CD8-positive, alpha-beta memory T cell (primary cell): ENCODE measurements at regions not wholly inside any gene's neighbourhood (a gene's known extent, or its start where the extent isn't known, plus 50 kb on each side); places are given as distances from the start of the nearest gene placed in this dataset.

Experiments used
- CTCF ChIA-PET: fragments of 350-600 bp; sonication (Branson Sonifier 250); formaldehyde crosslinking; loops from one replicate; lab custom pipeline; 2021; ENCODE audit warnings: antibody characterized with exemption; lab: Charles Lee
- POLR2A ChIA-PET: fragments of 350-600 bp; sonication (Branson Sonifier 250); formaldehyde crosslinking; loops from one replicate; lab custom pipeline; 2021; ENCODE audit warnings: antibody characterized with exemption; lab: Charles Lee
- DNase-seq, 5 donors: peaks; one replicate each; pipeline versions ENCODE4 v3.0.0 to v3.0.0-alpha.2; 2020 to 2022; ENCODE audit warnings: mixed read lengths in 1 of 5
- H3K27ac ChIP-seq: one replicate; pipeline ENCODE4 v1.7.0; 2013; ENCODE audit warnings: low read depth, mild to moderate bottlenecking, low read length, moderate library complexity
- H3K27me3 ChIP-seq: 2 replicates; pipeline ENCODE4 v1.7.0; 2013; ENCODE audit warnings: low read length, mild to moderate bottlenecking; ENCODE audit not compliant: insufficient read depth, poor library complexity, severe bottlenecking
- H3K36me3 ChIP-seq: 2 replicates; pipeline ENCODE4 v1.7.0; 2013; ENCODE audit warnings: mild to moderate bottlenecking, low read length, moderate library complexity; ENCODE audit not compliant: insufficient read depth
- H3K4me1 ChIP-seq: 2 replicates; pipeline ENCODE4 v1.7.0; 2013; ENCODE audit warnings: mild to moderate bottlenecking, low read length, moderate library complexity; ENCODE audit not compliant: insufficient read depth
- H3K4me3 ChIP-seq: 2 replicates; pipeline ENCODE4 v1.7.0; 2013; ENCODE audit warnings: mild to moderate bottlenecking, low read length
- H3K9me3 ChIP-seq: 2 replicates; pipeline ENCODE4 v1.7.0; 2013; ENCODE audit warnings: mild to moderate bottlenecking, low read length
- H3K27ac Mint-ChIP-seq, 8 donors: one replicate each; pipeline ENCODE4 v1.8.0; 2020 to 2021; ENCODE audit warnings: mixed read lengths in 8 of 8, mild to moderate bottlenecking in 6 of 8, inconsistent platforms in 3 of 8, moderate library complexity in 3 of 8
- H3K27me3 Mint-ChIP-seq, 2 donors: one replicate each; pipeline ENCODE4 v1.8.0; 2020 to 2021; ENCODE audit warnings: mixed read lengths in 2 of 2, mild to moderate bottlenecking in 1 of 2, moderate library complexity in 1 of 2
- H3K36me3 Mint-ChIP-seq, 3 donors: one replicate each; pipeline ENCODE4 v1.8.0; 2020 to 2021; ENCODE audit warnings: mixed read lengths in 3 of 3, inconsistent platforms in 1 of 3, mild to moderate bottlenecking in 1 of 3
- H3K4me1 Mint-ChIP-seq, 3 donors: one replicate each; pipeline ENCODE4 v1.8.0; 2020 to 2021; ENCODE audit warnings: mixed read lengths in 3 of 3, inconsistent platforms in 1 of 3, mild to moderate bottlenecking in 1 of 3
- H3K4me3 Mint-ChIP-seq, 7 donors: one replicate each; pipeline ENCODE4 v1.8.0; 2020 to 2021; ENCODE audit warnings: mixed read lengths in 7 of 7, mild to moderate bottlenecking in 6 of 7, moderate library complexity in 4 of 7, inconsistent platforms in 2 of 7
- H3K9me3 Mint-ChIP-seq, 5 donors: one replicate each; pipeline ENCODE4 v1.8.0; 2020 to 2022; ENCODE audit warnings: mixed read lengths in 5 of 5, mild to moderate bottlenecking in 3 of 5, moderate library complexity in 2 of 5, inconsistent platforms in 1 of 5

DNA sequence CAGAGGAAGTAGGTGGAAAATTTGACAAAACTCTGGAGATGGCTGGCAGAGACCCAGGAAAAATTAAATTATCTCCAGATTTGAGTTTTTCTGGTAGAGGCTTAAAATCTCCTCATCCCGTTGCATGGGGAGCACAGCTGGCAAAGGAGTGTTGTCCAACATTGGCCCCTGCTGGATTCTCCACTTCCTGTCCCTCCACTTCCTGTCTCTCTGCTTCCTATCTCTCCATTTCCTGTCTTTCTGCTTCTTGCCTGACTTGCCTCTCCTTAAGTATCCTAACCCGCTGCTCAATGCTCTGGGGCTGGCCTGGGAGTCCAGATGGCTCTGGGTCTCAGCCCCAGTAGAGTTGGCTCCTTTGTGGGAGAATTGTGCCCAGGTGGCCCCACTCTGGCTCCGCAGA, 65.8 kb upstream of the EMX2 start:
- ChIA-PET POLR2A (no interaction called here), CTCF (interaction anchor here (2.1 kb wide), 1 partner anchor 260 kb away, joined by 9 read pairs; no protein-coding TSS in a partner anchor)
- peaks cover 30 to 32% of the 10 kb centered on the region in 2 donors for H3K27me3 Mint-ChIP-seq
- H3K4me1 ChIP-seq: no peaks in the 10 kb centered on the region
- H3K4me1 Mint-ChIP-seq: no peaks in the 10 kb centered on the region
- H3K27me3 ChIP-seq: no peaks in the 10 kb centered on the region
- DNase-seq: no peak
- H3K27ac ChIP-seq: no peak overlapping the region
- H3K36me3 Mint-ChIP-seq: no peaks in the 10 kb centered on the region
- no peak overlapping the region for H3K27ac Mint-ChIP-seq
- H3K36me3 ChIP-seq: no peaks in the 10 kb centered on the region
- peaks cover 0 to 2% (median 0%) of the 10 kb centered on the region in 5 donors for H3K9me3 Mint-ChIP-seq
- no peak overlapping the region for H3K4me3 ChIP-seq
- H3K9me3 ChIP-seq: no peaks in the 10 kb centered on the region
- no peak overlapping the region for H3K4me3 Mint-ChIP-seq

- Mint-ChIP-seq H3K36me3 (no peaks in the 10 kb centered on the region), H3K27me3 (peaks cover 28 to 35% of the 10 kb centered on the region in 2 donors)
Measured at GRCh38 chr10:117476281-117476680, 66.3 kb upstream of the EMX2 start.

DNA sequence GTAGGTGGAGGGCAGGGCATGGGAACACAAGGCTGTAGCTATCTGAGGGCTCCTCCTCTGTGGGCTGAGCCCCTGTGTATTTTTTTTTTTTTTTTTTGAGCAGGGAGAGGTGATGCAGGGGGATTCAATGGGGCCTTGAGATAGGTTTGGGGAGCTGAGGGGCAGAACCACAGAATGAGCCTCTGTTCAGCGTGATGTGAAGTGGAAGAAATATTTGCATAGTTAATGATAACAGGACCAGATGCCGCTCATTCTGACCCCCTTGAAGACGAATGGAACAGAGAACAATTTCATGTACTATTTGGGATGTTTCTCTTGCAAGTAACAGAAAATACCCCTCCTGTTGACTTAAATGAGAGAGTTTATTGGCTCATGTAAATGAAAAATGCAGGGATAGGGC, 69.7 kb upstream of the EMX2 start:
- POLR2A ChIA-PET: no interaction called here
- Mint-ChIP-seq H3K4me3 (no peak overlapping the region), H3K36me3 (no peaks in the 10 kb centered on the region), H3K4me1 (no peaks in the 10 kb centered on the region), H3K27ac (no peak overlapping the region), H3K27me3 (peaks cover 18 to 26% of the 10 kb centered on the region in 2 donors), H3K9me3 (peaks cover 0 to 2% (median 0%) of the 10 kb centered on the region in 5 donors)
- H3K36me3 ChIP-seq: no peaks in the 10 kb centered on the region
- no peaks in the 10 kb centered on the region for H3K4me1 ChIP-seq
- DNase-seq: no peak
- no peaks in the 10 kb centered on the region for H3K9me3 ChIP-seq
- no peak overlapping the region for H3K4me3 ChIP-seq
- H3K27me3 ChIP-seq: no peaks in the 10 kb centered on the region
- H3K27ac ChIP-seq: no peak overlapping the region
- CTCF ChIA-PET: no interaction called here

More at GRCh38 chr10:117476281-117476680, 66.3 kb upstream of the EMX2 start:
- no peak overlapping the region for H3K4me3 ChIP-seq
- H3K36me3 ChIP-seq: no peaks in the 10 kb centered on the region
- H3K27ac ChIP-seq: no peak overlapping the region
- Mint-ChIP-seq H3K27ac (no peak overlapping the region), H3K9me3 (peaks cover 0 to 2% (median 0%) of the 10 kb centered on the region in 5 donors), H3K4me1 (no peaks in the 10 kb centered on the region), H3K4me3 (no peak overlapping the region)
- H3K27me3 ChIP-seq: no peaks in the 10 kb centered on the region
- POLR2A ChIA-PET: no interaction called here
- no peak for DNase-seq
- CTCF ChIA-PET: no interaction called here
- no peaks in the 10 kb centered on the region for H3K4me1 ChIP-seq
- H3K9me3 ChIP-seq: no peaks in the 10 kb centered on the region

- H3K27me3 Mint-ChIP-seq: peaks cover 11 to 16% of the 10 kb centered on the region in 2 donors
- Histone ChIP-seq H3K36me3 (no peaks in the 10 kb centered on the region), H3K4me1 (no peaks in the 10 kb centered on the region), H3K27ac (no peak overlapping the region), H3K27me3 (no peaks in the 10 kb centered on the region), H3K9me3 (no peaks in the 10 kb centered on the region), H3K4me3 (no peak overlapping the region)
- CTCF ChIA-PET: no interaction called here
- DNase-seq: no peak
- POLR2A ChIA-PET: no interaction called here
- peaks cover 0 to 2% (median 0%) of the 10 kb centered on the region in 5 donors for H3K9me3 Mint-ChIP-seq
- no peaks in the 10 kb centered on the region for H3K36me3 Mint-ChIP-seq
- no peak overlapping the region for H3K27ac Mint-ChIP-seq
- no peaks in the 10 kb centered on the region for H3K4me1 Mint-ChIP-seq
- H3K4me3 Mint-ChIP-seq: no peak overlapping the region
Measured at GRCh38 chr10:117471344-117471874, 71.1 kb upstream of the EMX2 start.

- Mint-ChIP-seq H3K4me1 (no peaks in the 10 kb centered on the region), H3K27ac (no peak overlapping the region), H3K9me3 (peaks cover 0 to 2% (median 0%) of the 10 kb centered on the region in 5 donors), H3K27me3 (peaks cover 10 to 16% of the 10 kb centered on the region in 2 donors), H3K36me3 (no peaks in the 10 kb centered on the region), H3K4me3 (no peak overlapping the region)
- no peak for DNase-seq
- Histone ChIP-seq H3K9me3 (no peaks in the 10 kb centered on the region), H3K27me3 (no peaks in the 10 kb centered on the region), H3K4me1 (no peaks in the 10 kb centered on the region), H3K4me3 (no peak overlapping the region), H3K27ac (no peak overlapping the region), H3K36me3 (no peaks in the 10 kb centered on the region)
- ChIA-PET CTCF (interaction anchor here (1.2 kb wide), 1 partner anchor 10 kb away, joined by 3 read pairs; no protein-coding TSS in a partner anchor), POLR2A (no interaction called here)
Measured at GRCh38 chr10:117470733-117471132, 71.8 kb upstream of the EMX2 start.

DNA sequence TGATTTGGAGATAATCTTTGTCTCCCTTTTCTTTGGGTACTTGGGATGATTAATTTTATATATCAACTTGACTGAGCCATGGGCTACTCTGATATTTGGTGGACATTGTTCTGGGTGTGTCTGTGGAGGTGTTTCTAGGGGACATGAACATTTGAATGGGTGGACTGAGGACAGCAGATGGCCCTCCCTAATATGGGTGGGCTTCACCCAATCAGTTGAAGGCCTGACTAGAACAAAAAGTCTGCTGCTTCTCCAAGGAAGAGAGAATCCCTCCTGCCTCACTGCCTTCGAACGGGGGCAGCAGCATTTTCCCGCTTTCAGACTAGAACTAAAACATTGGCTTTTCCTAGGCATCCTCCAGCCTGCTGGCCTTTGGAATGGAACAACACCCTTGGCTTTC, 73.9 kb upstream of the EMX2 start:
- no peak for DNase-seq
- Histone ChIP-seq H3K36me3 (no peaks in the 10 kb centered on the region), H3K4me1 (no peaks in the 10 kb centered on the region), H3K27ac (no peak overlapping the region), H3K27me3 (no peaks in the 10 kb centered on the region), H3K9me3 (no peaks in the 10 kb centered on the region), H3K4me3 (no peak overlapping the region)
- Mint-ChIP-seq H3K36me3 (no peaks in the 10 kb centered on the region), H3K27me3 (peaks cover 9 to 15% of the 10 kb centered on the region in 2 donors), H3K27ac (no peak overlapping the region), H3K4me1 (no peaks in the 10 kb centered on the region), H3K4me3 (no peak overlapping the region), H3K9me3 (peaks cover 0 to 2% (median 0%) of the 10 kb centered on the region in 5 donors)
- POLR2A ChIA-PET: no interaction called here
- CTCF ChIA-PET: no interaction called here

- no peaks in the 10 kb centered on the region for H3K4me1 Mint-ChIP-seq
- no peaks in the 10 kb centered on the region for H3K27me3 Mint-ChIP-seq
- no peak overlapping the region for H3K4me3 Mint-ChIP-seq
- no peaks in the 10 kb centered on the region for H3K27me3 ChIP-seq
- H3K9me3 ChIP-seq: no peaks in the 10 kb centered on the region
- no peaks in the 10 kb centered on the region for H3K36me3 Mint-ChIP-seq
- CTCF ChIA-PET: no interaction called here
- no peak overlapping the region for H3K27ac Mint-ChIP-seq
- DNase-seq: no peak
- no peaks in the 10 kb centered on the region for H3K4me1 ChIP-seq
- POLR2A ChIA-PET: no interaction called here
- no peak overlapping the region for H3K4me3 ChIP-seq
- H3K36me3 ChIP-seq: no peaks in the 10 kb centered on the region
- no peak overlapping the region for H3K27ac ChIP-seq
- no peaks in the 10 kb centered on the region for H3K9me3 Mint-ChIP-seq
Measured at GRCh38 chr10:117464176-117464575, 78.4 kb upstream of the EMX2 start.

DNA sequence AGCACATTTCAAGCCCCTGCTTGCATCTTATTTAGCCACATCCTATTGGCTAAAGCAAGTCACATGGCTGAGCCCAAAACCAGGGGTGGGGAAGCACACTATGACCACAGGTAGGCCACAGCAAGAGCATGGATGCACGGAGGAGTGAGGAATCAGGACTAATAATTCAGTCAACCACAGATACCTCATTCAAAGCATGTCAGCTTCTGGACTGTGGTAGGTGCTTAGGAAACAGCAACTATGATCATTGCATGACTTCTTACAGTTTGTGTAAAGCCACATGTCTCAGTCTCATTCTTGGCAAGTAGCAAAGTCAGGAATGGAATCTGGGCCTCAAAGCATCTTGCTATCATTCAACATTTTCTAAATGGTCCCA, 79.0 kb upstream of the EMX2 start:
- Histone ChIP-seq H3K4me3 (no peak overlapping the region), H3K4me1 (no peaks in the 10 kb centered on the region), H3K36me3 (no peaks in the 10 kb centered on the region), H3K27me3 (no peaks in the 10 kb centered on the region), H3K9me3 (no peaks in the 10 kb centered on the region), H3K27ac (no peak overlapping the region)
- Mint-ChIP-seq H3K27ac (no peak overlapping the region), H3K9me3 (no peaks in the 10 kb centered on the region), H3K36me3 (no peaks in the 10 kb centered on the region), H3K4me3 (no peak overlapping the region), H3K4me1 (no peaks in the 10 kb centered on the region), H3K27me3 (peaks cover 0 to 6% of the 10 kb centered on the region in 2 donors)
- CTCF ChIA-PET: no interaction called here
- DNase-seq: no peak
- POLR2A ChIA-PET: no interaction called here
